ENCODE measurements at regions not wholly inside any gene's neighbourhood (a gene's known extent, or its start where the extent isn't known, plus 50 kb on each side); places are given as distances from the start of the nearest gene placed in this dataset.

GRCh38 chr3:144477593-144477992, 506.0 kb downstream of the DIPK2A start:
- Histone ChIP-seq H3K4me1 (ENCODE audit: control insufficient read depth, extremely low read depth, insufficient read depth, low read length) (no peaks in the 10 kb centered on the region), H3K27ac (ENCODE audit: control insufficient read depth, insufficient read depth, low read length) (no peak overlapping the region), H3K9ac (ENCODE audit: control insufficient read depth, extremely low read depth, insufficient read depth, low read length) (no peak overlapping the region), H3K4me2 (ENCODE audit: control insufficient read depth, extremely low read depth, insufficient read depth, low read depth, low read length) (no peak overlapping the region), H3K9me1 (ENCODE audit: control insufficient read depth, extremely low read depth, insufficient read depth, low read length) (no peaks in the 10 kb centered on the region), H3K27me3 (ENCODE audit: control insufficient read depth, extremely low read depth, insufficient read depth, low read length) (no peaks in the 10 kb centered on the region), H3K79me2 (ENCODE audit: control insufficient read depth, insufficient read depth, low read length) (no peaks in the 10 kb centered on the region), H2AFZ (ENCODE audit: control insufficient read depth, low read length) (no peak overlapping the region), H4K20me1 (ENCODE audit: control insufficient read depth, extremely low read depth, insufficient read depth, low read length) (no peaks in the 10 kb centered on the region), H3K9me3 (ENCODE audit: control insufficient read depth, low read depth, low read length) (no peaks in the 10 kb centered on the region), H3K36me3 (ENCODE audit: control insufficient read depth in 2 of 2, extremely low read depth in 1 of 2, insufficient read depth in 2 of 2, low read length in 2 of 2) (no peaks in the 10 kb centered on the region), H3K4me3 (ENCODE audit: control insufficient read depth in 2 of 3, extremely low read depth in 1 of 3, insufficient read depth in 2 of 3, low read depth in 1 of 3, low read length in 3 of 3) (no peak overlapping the region)
- dilution Hi-C loops (cut with MboI; ENCODE audit: extremely low pct_ligation_motif_present, low sequenced_read_pairs): no loop called here
- no peak for TF ChIP-seq EZH2 (IDR thresholded peaks at IDR 0.05; ENCODE audit: low read length)
- TF ChIP-seq CTCF (optimal IDR thresholded peaks at IDR 0.05 in 1 of 3, IDR thresholded peaks at IDR 0.05 in 1 of 3, conservative IDR thresholded peaks at IDR 0.05 in 1 of 3; ENCODE audit: extremely low read depth in 1 of 3, insufficient read depth in 2 of 3, low read length in 3 of 3): no peak
- DNase-seq (ENCODE audit: low read depth, low spot score) (no peak), FAIRE-seq (no peak)

- no peak overlapping the region for H2AFZ ChIP-seq (ENCODE audit: control insufficient read depth, low read length)
- no peaks in the 10 kb centered on the region for H3K27me3 ChIP-seq (ENCODE audit: control insufficient read depth, extremely low read depth, insufficient read depth, low read length)
- no peak overlapping the region for H3K4me3 ChIP-seq (ENCODE audit: control insufficient read depth in 2 of 3, extremely low read depth in 1 of 3, insufficient read depth in 2 of 3, low read depth in 1 of 3, low read length in 3 of 3)
- no peak overlapping the region for H3K9ac ChIP-seq (ENCODE audit: control insufficient read depth, extremely low read depth, insufficient read depth, low read length)
- DNase-seq (ENCODE audit: low read depth, low spot score) (no peak), FAIRE-seq (no peak)
- no peaks in the 10 kb centered on the region for H3K9me1 ChIP-seq (ENCODE audit: control insufficient read depth, extremely low read depth, insufficient read depth, low read length)
- dilution Hi-C loops (cut with MboI; ENCODE audit: extremely low pct_ligation_motif_present, low sequenced_read_pairs): no loop called here
- no peaks in the 10 kb centered on the region for H3K79me2 ChIP-seq (ENCODE audit: control insufficient read depth, insufficient read depth, low read length)
- no peaks in the 10 kb centered on the region for H3K4me1 ChIP-seq (ENCODE audit: control insufficient read depth, extremely low read depth, insufficient read depth, low read length)
- no peak overlapping the region for H3K4me2 ChIP-seq (ENCODE audit: control insufficient read depth, extremely low read depth, insufficient read depth, low read depth, low read length)
- H3K27ac ChIP-seq (ENCODE audit: control insufficient read depth, insufficient read depth, low read length): no peak overlapping the region
- H4K20me1 ChIP-seq (ENCODE audit: control insufficient read depth, extremely low read depth, insufficient read depth, low read length): no peaks in the 10 kb centered on the region
- no peak for TF ChIP-seq EZH2 (IDR thresholded peaks at IDR 0.05; ENCODE audit: low read length)
- H3K36me3 ChIP-seq (ENCODE audit: control insufficient read depth in 2 of 2, extremely low read depth in 1 of 2, insufficient read depth in 2 of 2, low read length in 2 of 2): no peaks in the 10 kb centered on the region
- no peaks in the 10 kb centered on the region for H3K9me3 ChIP-seq (ENCODE audit: control insufficient read depth, low read depth, low read length)
Observed at GRCh38 chr3:144480416-144480919, 508.8 kb downstream of the DIPK2A start.

- FAIRE-seq: no peak
- Histone ChIP-seq H4K20me1 (ENCODE audit: control insufficient read depth, extremely low read depth, insufficient read depth, low read length) (no peaks in the 10 kb centered on the region), H3K4me1 (ENCODE audit: control insufficient read depth, extremely low read depth, insufficient read depth, low read length) (no peaks in the 10 kb centered on the region), H3K4me3 (ENCODE audit: control insufficient read depth in 2 of 3, extremely low read depth in 1 of 3, insufficient read depth in 2 of 3, low read depth in 1 of 3, low read length in 3 of 3) (no peak overlapping the region), H3K9me1 (ENCODE audit: control insufficient read depth, extremely low read depth, insufficient read depth, low read length) (no peaks in the 10 kb centered on the region), H2AFZ (ENCODE audit: control insufficient read depth, low read length) (no peak overlapping the region), H3K4me2 (ENCODE audit: control insufficient read depth, extremely low read depth, insufficient read depth, low read depth, low read length) (no peak overlapping the region), H3K36me3 (ENCODE audit: control insufficient read depth in 2 of 2, extremely low read depth in 1 of 2, insufficient read depth in 2 of 2, low read length in 2 of 2) (no peaks in the 10 kb centered on the region), H3K79me2 (ENCODE audit: control insufficient read depth, insufficient read depth, low read length) (no peaks in the 10 kb centered on the region), H3K27me3 (ENCODE audit: control insufficient read depth, extremely low read depth, insufficient read depth, low read length) (no peaks in the 10 kb centered on the region), H3K27ac (ENCODE audit: control insufficient read depth, insufficient read depth, low read length) (no peak overlapping the region), H3K9ac (ENCODE audit: control insufficient read depth, extremely low read depth, insufficient read depth, low read length) (no peak overlapping the region), H3K9me3 (ENCODE audit: control insufficient read depth, low read depth, low read length) (no peaks in the 10 kb centered on the region)
- dilution Hi-C loops (cut with MboI; ENCODE audit: extremely low pct_ligation_motif_present, low sequenced_read_pairs): no loop called here
- no peak for TF ChIP-seq CTCF (optimal IDR thresholded peaks at IDR 0.05 in 1 of 3, IDR thresholded peaks at IDR 0.05 in 1 of 3, conservative IDR thresholded peaks at IDR 0.05 in 1 of 3; ENCODE audit: extremely low read depth in 1 of 3, insufficient read depth in 2 of 3, low read length in 3 of 3)
- TF ChIP-seq EZH2 (IDR thresholded peaks at IDR 0.05; ENCODE audit: low read length): no peak
- no peak for DNase-seq (ENCODE audit: low read depth, low spot score)
Observed at GRCh38 chr3:144482876-144483275, 511.3 kb downstream of the DIPK2A start.
